NCI-H1092 treated with DMSO at 0.1 percent for 48 hours (cell line): ENCODE measurements at regions not wholly inside any gene's neighbourhood (a gene's known extent, or its start where the extent isn't known, plus 50 kb on each side); places are given as distances from the start of the nearest gene placed in this dataset.
A peak's percentile ranks its signal among the peaks of the same experiment; 100 is the strongest.

ENCODE experiments used
- DNase-seq: peaks from one replicate; lab custom pipeline; 2025; lab: John Stamatoyannopoulos, UW

DNA sequence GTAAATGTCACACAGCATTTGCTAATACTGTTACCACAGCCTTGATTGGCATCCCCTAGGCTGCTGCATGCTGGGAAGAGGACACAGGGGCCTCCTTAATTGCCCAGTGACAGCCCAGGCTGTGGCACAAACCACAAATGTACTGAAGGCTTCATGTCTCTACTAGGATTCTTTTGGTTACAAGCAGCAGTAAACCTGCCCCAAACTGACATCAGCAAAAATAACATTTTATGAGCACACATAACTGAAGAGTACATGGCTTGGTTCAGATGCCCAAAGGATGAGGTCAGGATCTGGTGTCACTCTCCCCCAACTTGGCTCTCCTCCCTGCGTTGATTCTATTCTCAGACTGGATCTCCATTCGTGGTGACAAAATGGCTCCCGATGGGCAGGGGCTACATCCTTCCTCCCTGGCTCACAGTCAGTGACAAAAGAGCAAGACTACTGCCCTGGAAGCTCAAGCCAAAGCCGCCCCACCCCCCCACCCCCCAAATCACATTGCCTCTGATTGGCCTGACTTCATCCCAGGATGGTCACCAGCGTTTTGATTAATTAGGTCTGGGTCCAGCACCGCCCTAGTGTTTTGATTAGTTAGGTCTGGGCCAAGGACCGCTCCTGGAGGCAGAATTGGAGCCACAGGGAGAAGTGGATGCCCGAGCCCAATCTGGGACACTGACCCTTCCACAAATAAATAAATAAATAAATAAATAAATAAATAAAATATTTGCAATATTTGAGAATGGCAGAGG, 180.5 kb upstream of the RBPJ start:
- no peak for DNase-seq

DNA sequence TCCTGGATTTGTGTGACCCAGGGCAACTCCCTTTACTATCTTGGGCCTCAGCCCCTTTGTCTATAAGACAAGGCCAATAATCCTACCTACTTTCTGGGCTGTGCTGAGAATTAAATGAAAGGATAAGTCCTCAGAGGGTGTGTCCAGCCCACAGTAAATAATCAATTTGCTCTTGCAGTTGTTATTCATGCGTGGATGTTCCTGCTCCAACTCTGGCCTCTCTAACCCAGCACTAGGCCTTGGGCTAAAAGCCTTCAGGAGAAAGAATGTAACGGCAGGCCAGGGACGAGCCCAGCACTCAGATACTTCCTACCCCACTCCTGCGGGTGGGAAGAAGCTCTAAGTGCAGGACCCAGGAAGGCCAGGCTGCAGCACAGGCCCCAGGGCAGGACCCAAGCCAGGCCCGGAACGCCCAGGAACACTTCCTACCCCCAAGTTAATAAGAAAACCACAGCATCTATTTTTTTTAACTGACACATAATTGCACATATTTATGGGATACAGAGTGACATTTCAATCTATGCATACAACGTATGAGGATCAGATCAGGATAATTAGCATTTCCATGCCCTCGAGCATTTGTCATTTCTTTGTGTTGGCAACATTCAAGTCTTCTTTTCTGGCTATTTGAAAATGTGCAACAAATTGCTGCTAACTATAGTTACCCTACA, 179.6 kb upstream of the RBPJ start:
- DNase-seq: no peak

DNA sequence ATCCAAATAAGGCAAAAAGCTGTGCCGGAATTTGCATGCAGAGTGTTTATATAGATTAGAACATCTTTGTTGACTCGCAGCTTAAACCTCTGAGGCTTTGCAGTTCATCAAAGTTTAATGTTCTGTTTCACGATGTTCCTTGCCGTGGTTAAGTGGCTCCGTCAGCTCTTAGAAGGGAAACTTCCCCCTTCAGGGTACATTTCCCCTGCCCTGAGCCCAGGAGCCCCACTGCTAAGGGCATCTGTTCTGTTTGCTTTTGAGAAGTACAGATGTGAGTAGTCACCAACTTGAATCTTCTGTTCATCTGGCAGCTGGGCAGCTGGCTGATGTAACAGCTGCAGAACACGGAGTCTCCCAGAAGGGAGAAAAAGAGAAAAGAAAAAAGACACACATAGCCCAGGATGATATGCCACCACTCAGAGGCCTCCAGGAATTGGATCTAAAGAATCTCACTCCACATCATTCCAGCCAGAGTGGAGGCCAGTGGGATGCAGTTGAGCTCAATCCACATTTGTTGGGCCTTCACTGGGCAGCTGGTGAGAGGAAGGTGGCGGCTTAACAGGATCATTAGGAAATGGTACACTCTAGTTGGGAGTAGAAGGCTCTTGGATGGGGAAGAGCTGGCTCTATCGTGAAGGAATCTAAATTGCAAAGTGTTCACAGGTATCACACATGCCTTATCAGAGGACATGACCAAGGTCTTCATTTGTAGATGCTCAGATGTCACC, 178.7 kb upstream of the RBPJ start:
- DNase-seq: no peak

DNA sequence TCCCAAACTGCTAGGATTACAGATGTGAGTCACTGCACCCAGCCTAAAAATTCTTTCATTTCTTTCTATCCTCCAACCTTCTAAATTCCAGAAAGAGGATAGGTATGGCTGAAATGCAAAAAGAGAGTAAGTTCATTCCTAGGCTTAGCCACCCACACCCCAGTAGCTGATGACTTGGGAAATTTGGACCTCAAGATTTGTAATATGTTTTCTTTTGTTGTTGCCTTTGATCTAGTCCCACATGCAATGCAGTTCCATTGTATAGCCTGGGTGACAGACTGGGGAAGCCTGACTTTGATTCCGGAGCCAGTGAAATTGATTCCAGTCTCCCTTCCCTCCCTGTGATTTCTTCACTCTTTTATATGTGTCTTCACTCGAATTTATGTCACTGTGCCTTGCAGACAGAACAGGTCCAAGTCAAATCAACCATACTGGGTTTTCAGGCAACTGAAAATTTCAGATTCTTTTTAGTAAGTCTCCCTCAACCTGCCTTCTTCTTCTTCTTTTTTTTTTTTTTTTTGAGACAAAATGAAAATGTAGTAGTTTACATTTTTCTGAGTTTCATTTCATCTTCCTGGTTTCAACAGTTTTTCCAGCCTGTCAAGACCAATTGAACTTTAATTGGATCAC, 176.2 kb upstream of the RBPJ start:
- DNase-seq: no peak

DNA sequence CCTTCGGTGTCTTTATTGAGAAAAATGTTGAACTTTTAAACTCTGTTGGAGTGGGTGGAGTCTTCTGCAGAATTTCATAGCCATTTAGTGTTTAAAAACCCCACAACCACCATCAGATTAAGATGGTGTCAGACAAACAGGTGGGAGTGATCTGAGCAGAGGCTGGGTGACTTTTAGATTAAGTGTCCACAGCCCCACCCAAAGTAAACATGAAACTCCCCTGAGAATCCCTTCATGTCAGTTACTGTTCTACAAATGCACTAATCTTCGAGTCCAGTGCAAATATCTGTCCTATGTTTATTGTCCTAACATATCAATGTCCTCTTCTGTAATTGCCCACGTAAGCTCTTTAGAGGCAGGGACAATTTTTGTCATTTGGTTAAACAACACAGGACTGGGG, 175.6 kb upstream of the RBPJ start:
- DNase-seq: no peak

DNA sequence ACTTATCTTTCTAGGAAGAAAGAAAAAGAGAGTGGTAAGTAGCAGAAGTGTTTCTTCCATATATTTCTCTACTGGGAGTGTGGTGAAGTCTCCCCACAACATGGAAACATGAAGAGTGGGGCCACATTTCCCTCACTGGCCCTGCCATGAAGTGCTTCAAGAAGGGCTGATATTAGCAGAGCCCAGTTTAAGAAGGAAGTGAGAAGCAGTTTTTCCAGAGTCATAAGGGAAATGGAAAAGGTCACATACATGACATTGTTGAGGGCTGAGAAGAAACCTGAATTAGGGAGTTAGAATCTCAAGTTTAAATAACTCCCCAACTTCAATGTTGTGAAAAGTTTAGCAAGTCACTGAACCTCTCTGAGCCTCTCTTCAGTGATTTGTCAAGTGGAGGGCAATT, 171.9 kb upstream of the RBPJ start:
- no peak for DNase-seq

DNA sequence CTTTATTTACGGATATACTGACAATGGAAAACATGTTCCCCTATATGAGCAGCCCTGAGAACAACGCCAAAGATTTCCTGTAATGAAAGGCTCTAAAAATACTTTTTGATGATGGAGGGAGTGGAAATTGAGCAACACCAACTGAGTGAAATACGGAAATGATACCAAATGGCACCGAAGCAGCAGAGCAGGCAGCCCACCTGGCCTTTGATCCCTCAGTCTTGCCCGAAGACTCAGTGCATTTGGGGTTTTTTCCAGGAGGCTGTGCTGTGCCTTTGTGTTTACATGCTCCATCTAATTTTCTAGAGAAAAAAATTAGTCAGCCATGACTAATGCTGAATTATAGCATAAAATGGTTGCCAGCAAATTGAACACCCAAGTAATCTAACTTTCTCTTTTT, 169.9 kb upstream of the RBPJ start:
- DNase-seq: no peak

DNA sequence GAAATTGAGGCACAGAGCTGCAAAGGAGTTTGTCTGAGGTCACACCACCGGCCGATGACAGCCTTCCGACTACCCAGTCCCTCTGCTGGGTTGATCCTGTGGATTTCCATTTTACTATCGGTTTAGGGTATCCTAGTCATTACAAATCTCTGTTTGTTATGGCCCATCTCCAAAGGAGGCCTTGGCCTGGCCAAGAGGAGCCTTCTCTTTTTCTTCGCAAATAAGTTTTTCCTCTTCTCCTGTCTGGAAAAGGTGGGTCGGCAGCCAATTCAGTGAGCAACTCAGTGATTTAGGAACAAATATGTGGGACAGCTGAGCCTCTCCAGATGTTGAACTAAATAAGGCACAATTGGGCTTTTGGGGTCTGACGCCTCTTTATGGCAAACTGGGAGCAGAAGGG, 169.2 kb upstream of the RBPJ start:
- no peak for DNase-seq

DNA sequence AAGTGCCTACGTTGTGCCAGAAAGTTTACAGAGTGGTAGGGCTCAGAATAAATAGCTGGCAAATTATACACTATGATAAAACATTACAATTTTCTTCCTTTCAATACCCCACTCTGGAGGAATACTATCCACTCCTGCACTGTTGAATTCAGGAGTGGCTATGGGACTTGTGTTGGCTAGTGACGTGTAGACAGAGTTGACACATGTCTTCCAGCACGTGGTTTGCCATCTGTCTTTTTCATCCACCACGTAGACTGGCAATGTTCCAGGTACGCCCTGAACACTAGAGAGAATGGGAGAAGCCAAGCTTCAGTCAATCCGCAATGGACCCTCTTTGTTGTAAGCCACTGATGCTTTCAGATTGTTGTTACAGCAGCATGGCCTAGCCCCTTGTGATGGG, 168.8 kb upstream of the RBPJ start:
- peak; percentile 24 for DNase-seq

DNA sequence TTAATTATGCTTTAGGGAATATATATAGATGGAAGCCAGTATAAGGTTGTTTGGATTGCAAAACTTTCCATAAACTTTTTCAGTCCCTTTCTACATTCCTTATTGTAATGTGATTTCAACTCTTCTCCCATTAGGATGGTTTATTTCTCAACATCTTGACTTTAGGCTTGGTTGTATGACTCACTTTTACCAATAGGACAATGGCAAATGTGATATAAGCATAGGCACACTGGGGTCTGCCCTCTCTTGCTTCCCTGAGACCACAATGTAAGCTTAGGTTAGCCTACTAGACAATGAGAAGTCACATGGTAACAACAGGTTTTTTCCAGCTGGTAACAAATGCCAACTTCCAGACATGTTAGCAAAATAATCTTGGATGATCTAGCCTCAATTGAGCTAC, 163.3 kb upstream of the RBPJ start:
- DNase-seq: no peak

DNA sequence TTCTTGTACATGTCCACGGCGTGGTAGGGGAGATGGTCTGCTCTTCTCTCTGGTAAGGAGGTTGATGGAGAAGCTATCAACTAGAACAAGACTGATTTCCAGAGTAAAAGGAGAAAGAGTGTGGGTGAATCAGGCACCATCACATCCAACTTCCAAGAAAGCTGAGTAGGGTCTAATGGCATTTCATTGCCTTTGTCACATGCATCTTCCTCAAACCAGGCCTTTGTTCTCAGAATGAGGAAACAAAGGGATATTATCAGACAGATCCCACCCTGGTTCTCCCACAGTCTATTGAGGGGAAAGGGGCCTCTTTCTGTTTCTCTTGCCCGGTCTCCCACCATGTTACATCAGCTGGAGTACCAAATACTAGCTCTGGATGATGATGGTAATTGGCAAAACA, 160.2 kb upstream of the RBPJ start:
- no peak for DNase-seq

DNA sequence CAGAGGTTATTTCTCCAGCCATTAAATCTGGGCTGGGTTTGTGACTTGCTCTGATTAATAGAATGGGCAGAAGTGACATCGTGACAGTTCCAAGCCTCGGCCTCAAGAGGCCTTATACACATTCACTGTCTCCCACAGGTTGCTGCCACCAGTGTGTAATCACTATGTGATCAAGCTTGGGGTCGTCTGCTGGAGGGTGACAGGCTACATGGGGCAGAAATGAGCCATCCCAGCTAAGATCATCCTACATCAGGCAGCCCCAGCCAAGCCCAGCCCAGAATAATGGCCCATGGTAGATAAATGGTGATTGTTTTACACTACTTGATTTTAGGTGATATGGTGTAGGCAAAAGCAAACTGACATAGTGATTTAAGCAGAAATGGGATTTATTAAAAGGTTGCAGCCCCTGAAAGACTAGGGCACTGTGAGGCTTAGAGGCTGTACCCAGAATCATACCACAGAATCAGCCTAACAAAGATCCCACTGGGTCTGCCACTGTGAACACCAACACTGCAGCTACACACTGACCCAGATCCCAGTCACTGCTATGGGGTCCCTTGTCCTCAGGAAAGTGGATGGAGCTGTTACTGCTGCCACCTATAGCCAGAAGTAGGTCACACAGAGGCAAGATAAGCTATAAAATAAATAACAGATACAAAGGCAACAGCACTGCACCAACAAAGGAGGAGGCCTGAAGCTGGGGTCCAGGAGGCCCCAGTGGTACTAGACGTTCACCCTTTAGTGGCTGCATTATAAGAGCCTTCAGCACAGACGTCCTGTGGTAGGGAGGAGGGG, 159.6 kb upstream of the RBPJ start:
- DNase-seq: peak; percentile 20

DNA sequence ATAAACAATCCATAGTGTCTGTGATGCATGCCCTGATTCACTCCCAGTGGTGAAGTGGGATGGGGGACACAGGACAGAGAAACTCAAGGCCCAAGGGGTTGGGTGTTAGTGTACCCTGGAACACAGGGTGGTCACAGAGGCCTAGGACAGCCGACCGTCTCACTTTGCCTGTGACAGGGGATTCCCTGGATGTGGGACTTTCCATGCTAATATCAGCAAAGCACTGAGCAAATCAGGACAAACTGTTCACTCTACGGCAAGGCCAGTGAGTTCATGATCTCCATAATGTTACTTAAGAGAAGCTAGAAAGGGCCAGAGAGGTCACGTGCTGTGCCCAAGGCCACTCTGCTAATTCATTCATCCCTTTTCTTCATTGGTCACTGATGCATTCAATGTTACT, 158.7 kb upstream of the RBPJ start:
- DNase-seq: no peak

DNA sequence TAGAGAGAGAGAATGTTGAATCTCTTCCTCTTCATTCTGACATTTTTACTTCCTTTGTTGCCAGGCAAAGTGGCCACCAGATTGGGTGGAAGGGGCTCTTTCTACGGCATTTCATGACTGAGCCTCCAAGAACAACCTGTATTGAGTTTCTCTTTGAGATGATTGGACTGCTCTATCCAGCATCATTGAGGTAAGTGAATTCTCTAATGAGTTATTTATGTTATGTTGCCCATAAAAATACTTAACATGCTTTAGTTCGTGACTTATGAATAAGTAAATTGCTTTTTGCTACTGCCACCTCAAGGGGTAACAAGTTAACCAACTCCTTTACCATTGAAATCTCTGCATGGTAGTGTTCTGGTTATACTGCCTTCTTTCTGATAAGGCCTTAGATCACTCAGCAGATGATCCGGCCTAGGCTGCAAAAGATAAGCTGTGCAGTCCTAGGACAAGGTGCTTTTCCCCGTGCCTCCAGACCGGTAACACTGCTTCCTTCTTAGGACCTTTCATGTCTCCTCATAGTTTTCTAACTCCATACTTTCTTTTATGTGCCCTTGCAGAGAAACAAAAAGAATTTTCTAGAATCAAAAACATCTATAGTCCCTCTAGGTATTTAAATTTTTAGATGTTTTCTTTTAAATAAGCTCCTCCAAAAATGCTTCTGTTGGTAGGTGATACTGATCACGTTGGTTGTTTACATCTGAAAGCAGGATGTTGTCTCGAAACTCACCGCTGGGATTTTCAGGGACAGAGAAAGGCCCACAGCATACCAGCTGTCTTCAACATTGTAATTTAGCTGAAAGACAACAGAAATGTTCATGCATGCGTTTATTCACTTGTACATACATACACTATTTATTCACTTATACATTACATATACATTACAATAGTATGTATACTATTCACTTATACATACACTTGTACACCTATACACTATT, 157.1 kb upstream of the RBPJ start:
- DNase-seq: no peak

DNA sequence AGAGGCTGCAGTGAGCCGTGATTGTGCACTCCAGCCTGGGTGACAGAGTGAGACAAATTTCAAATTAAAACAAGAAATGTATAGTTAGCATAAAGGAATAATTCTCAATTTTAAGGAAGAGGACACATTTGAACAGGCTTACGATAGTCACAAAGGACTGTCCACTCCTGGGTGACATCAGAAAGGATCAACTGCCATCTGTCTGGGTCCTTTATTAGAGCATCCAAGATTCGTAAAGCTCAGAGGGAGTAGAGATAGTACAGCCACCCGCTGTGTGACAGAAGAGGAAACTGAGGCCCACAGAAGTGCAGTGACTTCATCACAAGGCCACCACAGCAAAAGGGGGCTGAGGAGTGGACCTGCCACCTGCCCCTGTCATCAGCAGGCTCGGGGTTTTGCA, 149.3 kb upstream of the RBPJ start:
- DNase-seq: no peak

DNA sequence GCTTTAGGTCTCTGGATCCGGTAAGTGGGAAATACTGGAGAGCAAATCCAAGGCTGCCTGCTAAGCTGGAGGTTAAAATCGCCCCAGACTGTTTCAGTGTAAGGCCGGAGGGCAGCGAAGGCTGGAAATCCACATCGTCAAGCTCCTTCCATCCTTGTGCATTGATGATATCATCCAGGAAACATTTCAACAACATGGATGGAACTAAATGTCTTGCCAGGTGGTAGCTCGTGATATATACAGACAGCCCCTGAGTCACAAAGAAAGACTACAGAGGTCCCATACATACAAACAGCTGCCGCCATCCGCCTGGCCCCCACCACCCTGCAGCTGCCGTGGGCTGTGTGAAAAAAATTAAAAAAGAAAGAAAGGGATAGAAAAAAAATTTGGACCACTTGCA, 148.9 kb upstream of the RBPJ start:
- peak; percentile 7 for DNase-seq

DNA sequence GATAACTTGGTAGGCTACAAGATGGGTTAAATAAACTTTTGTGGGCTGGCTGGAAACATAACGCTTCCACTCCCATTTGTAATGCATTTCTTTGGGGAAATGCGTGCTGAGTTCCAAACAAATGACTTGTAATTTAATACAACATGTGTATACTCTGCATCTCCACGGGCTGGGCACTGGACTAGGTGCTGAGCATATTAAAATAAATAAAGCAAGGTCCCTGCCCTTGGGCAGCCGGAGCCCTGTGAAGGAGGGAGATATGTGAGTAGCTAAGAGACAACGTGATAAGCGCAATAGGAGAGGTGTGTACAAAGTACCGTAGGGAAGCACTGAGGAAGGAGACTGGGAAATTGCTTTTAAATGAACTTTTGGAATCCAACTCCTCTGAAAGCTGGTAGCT, 147.2 kb upstream of the RBPJ start:
- DNase-seq: no peak

DNA sequence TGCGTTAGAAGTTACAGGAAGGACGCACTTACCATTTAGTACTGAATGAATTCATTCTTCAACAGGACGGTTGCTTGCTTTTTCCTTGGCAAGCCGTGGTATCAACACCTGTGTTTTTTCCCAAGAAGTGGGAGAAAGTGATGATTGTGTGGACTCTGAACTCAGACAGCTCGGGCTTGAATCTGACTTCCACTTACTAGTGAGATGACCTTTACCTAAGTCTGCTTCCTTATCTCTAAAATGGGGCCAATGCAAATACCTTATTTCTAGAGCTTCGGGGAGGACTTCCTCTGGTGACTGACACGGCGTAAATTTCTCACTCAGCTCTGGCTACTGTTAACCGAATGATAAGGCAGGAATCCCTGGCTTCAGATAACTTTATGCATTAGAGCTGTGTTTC, 146.8 kb upstream of the RBPJ start:
- no peak for DNase-seq

DNA sequence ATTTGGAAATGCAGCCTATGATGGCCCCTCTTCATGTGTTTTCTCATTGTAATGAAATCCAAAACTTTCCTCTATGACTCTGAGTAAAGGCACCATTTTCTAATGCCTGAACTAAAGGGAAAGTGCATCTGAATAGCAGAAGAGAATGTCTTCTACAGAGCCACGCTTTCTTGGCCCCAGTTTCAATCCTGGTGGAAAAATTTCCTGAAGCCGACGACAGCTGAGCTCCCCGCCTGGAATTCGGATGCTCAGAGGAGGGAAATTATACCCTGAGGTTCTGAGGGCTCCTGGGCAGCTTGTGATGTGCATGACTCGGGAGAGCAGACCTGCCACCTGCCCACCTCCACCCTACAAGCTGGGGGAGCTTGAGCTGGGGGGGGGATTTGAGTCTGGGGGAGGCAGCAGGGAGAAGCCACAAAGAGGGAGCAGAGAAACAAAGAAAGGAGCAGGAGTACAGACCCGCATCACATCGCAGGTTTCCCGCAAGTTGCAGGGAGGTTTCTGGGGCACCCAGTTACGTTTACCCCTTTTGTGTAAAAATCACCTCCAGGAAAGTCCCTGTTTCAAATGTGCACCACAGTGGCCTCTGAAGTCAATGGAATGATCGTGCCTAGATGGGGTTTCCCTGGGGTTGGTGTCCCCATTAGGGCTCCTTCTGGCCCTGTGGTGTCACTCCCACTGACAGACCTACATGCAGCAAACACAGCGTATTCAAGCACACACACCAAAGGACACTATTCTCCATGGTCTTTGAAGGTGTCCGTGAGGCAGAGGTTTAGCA, 145.6 kb upstream of the RBPJ start:
- DNase-seq: no peak

DNA sequence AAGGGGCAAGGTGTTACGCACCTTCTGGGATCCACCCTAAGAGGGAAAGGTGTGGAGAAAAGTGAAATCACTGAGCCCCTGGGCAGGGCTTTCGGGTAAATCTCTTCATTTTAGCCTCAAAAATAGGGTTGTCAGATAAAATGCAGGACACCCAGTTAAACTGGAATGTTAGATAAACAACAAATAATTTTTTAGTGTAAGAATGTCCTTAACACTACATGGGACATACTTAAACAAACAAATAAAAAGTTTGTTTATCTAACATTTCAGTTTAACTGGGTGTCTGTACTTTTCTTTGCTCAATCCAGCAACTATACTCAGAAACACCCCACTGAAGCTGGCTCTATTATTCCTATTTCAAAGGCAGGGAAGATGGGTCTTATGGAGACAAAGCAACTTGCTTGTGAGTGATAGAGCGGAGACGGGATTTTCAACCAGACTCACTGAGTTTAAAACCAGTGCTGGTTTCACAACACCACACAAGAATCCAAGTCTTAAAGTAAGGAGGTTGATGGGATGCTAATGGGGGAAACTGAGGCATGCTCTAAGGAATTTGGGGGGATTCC, 144.8 kb upstream of the RBPJ start:
- no peak for DNase-seq
